Endothelial cell of umbilical vein (primary cell): ENCODE measurements at regions not wholly inside any gene's neighbourhood (a gene's known extent, or its start where the extent isn't known, plus 50 kb on each side); places are given as distances from the start of the nearest gene placed in this dataset.

Experiments used
- BruUV-seq: library from RNA; stranded (reverse); fragments of 400-500 nt; replicated peaks from 2 replicates; lab custom pipeline; 2021; lab: Mats Ljungman, UMichigan
- CTCF ChIA-PET: fragments of 300-600, 350-600 bp; sonication (Branson Sonifier 250); formaldehyde crosslinking; loops from one replicate; lab custom pipeline; 2021; ENCODE audit warnings: antibody characterized with exemption, inconsistent platforms; lab: Charles Lee
- POLR2A ChIA-PET: fragments of 300-600, 350-600 bp; sonication (Branson Sonifier 250); formaldehyde crosslinking; loops from one replicate; lab custom pipeline; 2021; ENCODE audit warnings: antibody characterized with exemption, inconsistent platforms; lab: Charles Lee
- DNase-seq: peaks from one replicate; pipeline ENCODE4 v3.0.0-alpha.2; 2011; ENCODE audit warnings: low read depth, low spot score
- FAIRE-seq: peaks from 2 replicates; lab custom pipeline; 2011; peaks lifted over from hg19 to GRCh38; lab: Jason Lieb, UNC
- H2AFZ ChIP-seq: 2 replicates; pipeline ENCODE4 v1.6.0; 2012; ENCODE audit warnings: low read depth, low read length, control low read depth, inconsistent platforms
- H3K27ac ChIP-seq: 2 replicates; pipeline ENCODE4 v1.5.1; 2011; ENCODE audit warnings: low read depth, mild to moderate bottlenecking, control low read depth, low read length, moderate library complexity; ENCODE audit not compliant: insufficient read depth
- H3K27me3 ChIP-seq, 2 experiments: 2 replicates each; pipeline versions ENCODE4 v1.6.0 to v1.6.1; 2011; ENCODE audit warnings: low read length in 2 of 2, mixed read lengths in 1 of 2; ENCODE audit not compliant: control insufficient read depth in 2 of 2, insufficient read depth in 2 of 2
- H3K36me3 ChIP-seq, 2 experiments: 2 replicates in 1 of 2; 3 replicates in 1 of 2; pipeline ENCODE4 v1.5.1; 2011; ENCODE audit warnings: low read length in 2 of 2, mild to moderate bottlenecking in 1 of 2, moderate library complexity in 1 of 2; ENCODE audit not compliant: control insufficient read depth in 2 of 2, insufficient read depth in 2 of 2; ENCODE audit errors: extremely low read depth in 1 of 2
- H3K4me1 ChIP-seq: 3 replicates; pipeline ENCODE4 v1.5.1; 2011; ENCODE audit warnings: mild to moderate bottlenecking, low read length; ENCODE audit not compliant: control insufficient read depth, insufficient read depth; ENCODE audit errors: extremely low read depth
- H3K4me2 ChIP-seq: 2 replicates; pipeline ENCODE4 v1.6.1; 2011; ENCODE audit warnings: low read length, control low read depth, mixed read lengths; ENCODE audit not compliant: insufficient read depth
- H3K4me3 ChIP-seq, 3 experiments: fragments of 200-600 bp in 1 of 3; sonication (generic), shearing (Covaris generic) in 1 of 3; replicated peaks in 1 of 3; 2 replicates each; pipeline ENCODE4 v1.5.1; 2011 to 2016; ENCODE audit warnings: control low read depth in 3 of 3, low read length in 3 of 3, mild to moderate bottlenecking in 2 of 3, inconsistent platforms in 1 of 3, low read depth in 1 of 3, moderate library complexity in 1 of 3; ENCODE audit not compliant: insufficient read depth in 1 of 3
- H3K79me2 ChIP-seq: 2 replicates; pipeline ENCODE4 v1.6.0; 2012; ENCODE audit warnings: low read length, inconsistent platforms; ENCODE audit not compliant: control insufficient read depth, insufficient read depth
- H3K9ac ChIP-seq: replicated peaks from 2 replicates; pipeline ENCODE3; 2011; ENCODE audit warnings: low read length, control low read depth; ENCODE audit not compliant: insufficient read depth; ENCODE audit errors: extremely low read depth
- H3K9me1 ChIP-seq: replicated peaks from 3 replicates; pipeline ENCODE4 v1.6.0; 2011; ENCODE audit warnings: mild to moderate bottlenecking, low read length; ENCODE audit not compliant: control insufficient read depth, insufficient read depth; ENCODE audit errors: extremely low read depth
- H3K9me3 ChIP-seq: replicated peaks from 2 replicates; pipeline ENCODE4 v1.5.1; 2012; ENCODE audit warnings: low read length, inconsistent platforms; ENCODE audit not compliant: control insufficient read depth, insufficient read depth
- H4K20me1 ChIP-seq: replicated peaks from 2 replicates; pipeline ENCODE3; 2011; ENCODE audit warnings: mild to moderate bottlenecking, low read length; ENCODE audit not compliant: control insufficient read depth, insufficient read depth; ENCODE audit errors: extremely low read depth
- CTCF ChIP-seq, 2 donors: IDR thresholded peaks; 1 replicate in 1 of 2; 2 replicates in 1 of 2; pipeline ENCODE4 v1.5.1; 2011; ENCODE audit warnings: low read length in 2 of 2, mild to moderate bottlenecking in 2 of 2, moderate library complexity in 2 of 2, control low read depth in 1 of 2, inconsistent platforms in 1 of 2, low read depth in 1 of 2; ENCODE audit not compliant: insufficient read depth in 1 of 2; ENCODE audit errors: extremely low read depth in 1 of 2
- EZH2 ChIP-seq: IDR thresholded peaks from 2 replicates; pipeline ENCODE4 v1.6.1; 2012; ENCODE audit warnings: borderline replicate concordance, low read depth, mild to moderate bottlenecking, moderate library complexity, low read length, inconsistent platforms; ENCODE audit not compliant: severe bottlenecking
- FOS ChIP-seq: IDR thresholded peaks from 2 replicates; pipeline ENCODE4 v1.6.1; 2011; ENCODE audit warnings: mild to moderate bottlenecking, low read length, moderate library complexity, borderline replicate concordance; ENCODE audit not compliant: insufficient read depth
- GATA2 ChIP-seq: IDR thresholded peaks from 2 replicates; pipeline ENCODE4 v1.7.0; 2011; ENCODE audit warnings: low read depth, mild to moderate bottlenecking, moderate library complexity, mixed read lengths, low read length; ENCODE audit not compliant: insufficient read length, insufficient read depth
- JUN ChIP-seq: IDR thresholded peaks from 2 replicates; pipeline ENCODE4 v1.6.1; 2011; ENCODE audit warnings: borderline replicate concordance, low read depth; ENCODE audit not compliant: insufficient read length, insufficient read depth
- MAX ChIP-seq: IDR thresholded peaks from 2 replicates; pipeline ENCODE4 v1.6.1; 2011; ENCODE audit not compliant: insufficient read depth, insufficient read length
- MYC ChIP-seq: IDR thresholded peaks from one replicate; pipeline ENCODE4 v1.6.1; 2011; ENCODE audit warnings: mild to moderate bottlenecking, low read depth, low read length
- POLR2A ChIP-seq: IDR thresholded peaks from 2 replicates; pipeline ENCODE4 v1.6.1; 2012; ENCODE audit warnings: low read depth, mild to moderate bottlenecking, control low read depth, low read length
- POLR2AphosphoS5 ChIP-seq: IDR thresholded peaks from 2 replicates; pipeline ENCODE4 v1.6.1; 2012; ENCODE audit warnings: low read depth, mild to moderate bottlenecking, control low read depth, low read length, moderate library complexity; ENCODE audit not compliant: insufficient read depth
- dilution Hi-C: fragments of 300-500 bp; cut with MboI; formaldehyde crosslinking; loops from one replicate; pipeline ENCODE4 v1.15.0; 2019; ENCODE audit warnings: low sequenced_read_pairs; ENCODE audit not compliant: extremely low pct_ligation_motif_present
- intact Hi-C: fragments of 100-400 bp; cut with micrococcal nuclease; formaldehyde crosslinking; loops from one replicate; pipeline ENCODE4 v1.10.0; 2022

- TF ChIP-seq JUN: peak; percentile 73
- no peak for TF ChIP-seq POLR2A
- TF ChIP-seq POLR2AphosphoS5: no peak
- no peak for TF ChIP-seq GATA2
- no peak for TF ChIP-seq MYC
- TF ChIP-seq MAX: no peak
- peak; percentile 45 for TF ChIP-seq FOS
- TF ChIP-seq EZH2: no peak
- no TSS peak for BruUV-seq
These were observed 228.4 kb upstream of the NRIP1 start for GRCh38 chr21:15293240-15293639.

GRCh38 chr21:15295875-15296274, 231.1 kb upstream of the NRIP1 start:
- no peak overlapping the region for H2AFZ ChIP-seq
- no peaks in the 10 kb centered on the region for H3K79me2 ChIP-seq
- intact Hi-C loops (loop anchor here (5.0 kb wide), 1 partner anchor 61 kb away; no protein-coding TSS in a partner anchor), dilution Hi-C loops (no loop called here)
- H3K9ac ChIP-seq: no peak overlapping the region
- CTCF ChIA-PET: no interaction called here
- H3K4me3 ChIP-seq: no peak overlapping the region
- H3K4me1 ChIP-seq: peaks cover 7% of the 10 kb centered on the region
- DNase-seq: no peak
- no peaks in the 10 kb centered on the region for H4K20me1 ChIP-seq
- H3K27me3 ChIP-seq: no peaks in the 10 kb centered on the region
- BruUV-seq: no TSS peak
- H3K36me3 ChIP-seq: no peaks in the 10 kb centered on the region
- no peaks in the 10 kb centered on the region for H3K9me1 ChIP-seq
- no peak for FAIRE-seq
- H3K4me2 ChIP-seq: no peak overlapping the region
- no peak overlapping the region for H3K27ac ChIP-seq
- no peak for TF ChIP-seq POLR2A
- TF ChIP-seq CTCF (IDR thresholded peaks at IDR 0.05; ENCODE audit: extremely low read depth in 1 of 2, insufficient read depth in 1 of 2, low read depth in 1 of 2, low read length in 2 of 2): no peak
- TF ChIP-seq MYC: no peak
- TF ChIP-seq EZH2: no peak
- TF ChIP-seq POLR2AphosphoS5: no peak
- no peak for TF ChIP-seq JUN
- TF ChIP-seq GATA2: no peak
- no peak for TF ChIP-seq FOS
- no peak for TF ChIP-seq MAX
- no peaks in the 10 kb centered on the region for H3K9me3 ChIP-seq
- POLR2A ChIA-PET: no interaction called here

More at GRCh38 chr21:15293240-15293639, 228.4 kb upstream of the NRIP1 start:
- H3K9me1 ChIP-seq: no peaks in the 10 kb centered on the region
- H4K20me1 ChIP-seq: no peaks in the 10 kb centered on the region
- FAIRE-seq: peak; percentile 84
- H3K79me2 ChIP-seq: no peaks in the 10 kb centered on the region
- CTCF ChIA-PET: interaction anchor here (1.1 kb wide), 1 partner anchor 429 kb away, joined by 4 read pairs; no protein-coding TSS in a partner anchor
- POLR2A ChIA-PET: no interaction called here
- no peaks in the 10 kb centered on the region for H3K27me3 ChIP-seq
- H3K4me3 ChIP-seq: no peak overlapping the region
- no peak overlapping the region for H3K9ac ChIP-seq
- peak; percentile 68 for DNase-seq
- H3K4me2 ChIP-seq: no peak overlapping the region
- no peaks in the 10 kb centered on the region for H3K9me3 ChIP-seq
- dilution Hi-C loops: no loop called here
- intact Hi-C loops: no loop called here
- peaks cover 4% of the 10 kb centered on the region for H3K4me1 ChIP-seq
- H3K27ac ChIP-seq: peak overlapping the region; percentile 11
- no peaks in the 10 kb centered on the region for H3K36me3 ChIP-seq
- H2AFZ ChIP-seq: peak overlapping the region; percentile 54
